ENCODE measurements at regions not wholly inside any gene's neighbourhood (a gene's known extent, or its start where the extent isn't known, plus 50 kb on each side); places are given as distances from the start of the nearest gene placed in this dataset.
"Not testable (repeated sequence)": the region's sequence is repeated elsewhere in the genome, so short reads cannot be mapped to it uniquely, and the experiment has no call there.

- ATAC-seq, H3K36me3 Mint-ChIP-seq: not testable (repeated sequence)
These were observed 61.7 kb downstream of the DMRTA1 start for GRCh38 chr9:22508354-22508753.

GRCh38 chr9:22508790-22509189, 62.2 kb downstream of the DMRTA1 start:
- TF ChIP-seq, protein P1, sequence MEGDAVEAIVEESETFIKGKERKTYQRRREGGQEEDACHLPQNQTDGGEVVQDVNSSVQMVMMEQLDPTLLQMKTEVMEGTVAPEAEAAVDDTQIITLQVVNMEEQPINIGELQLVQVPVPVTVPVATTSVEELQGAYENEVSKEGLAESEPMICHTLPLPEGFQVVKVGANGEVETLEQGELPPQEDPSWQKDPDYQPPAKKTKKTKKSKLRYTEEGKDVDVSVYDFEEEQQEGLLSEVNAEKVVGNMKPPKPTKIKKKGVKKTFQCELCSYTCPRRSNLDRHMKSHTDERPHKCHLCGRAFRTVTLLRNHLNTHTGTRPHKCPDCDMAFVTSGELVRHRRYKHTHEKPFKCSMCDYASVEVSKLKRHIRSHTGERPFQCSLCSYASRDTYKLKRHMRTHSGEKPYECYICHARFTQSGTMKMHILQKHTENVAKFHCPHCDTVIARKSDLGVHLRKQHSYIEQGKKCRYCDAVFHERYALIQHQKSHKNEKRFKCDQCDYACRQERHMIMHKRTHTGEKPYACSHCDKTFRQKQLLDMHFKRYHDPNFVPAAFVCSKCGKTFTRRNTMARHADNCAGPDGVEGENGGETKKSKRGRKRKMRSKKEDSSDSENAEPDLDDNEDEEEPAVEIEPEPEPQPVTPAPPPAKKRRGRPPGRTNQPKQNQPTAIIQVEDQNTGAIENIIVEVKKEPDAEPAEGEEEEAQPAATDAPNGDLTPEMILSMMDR (IDR thresholded peaks at IDR 0.05), result no peak
- H3K36me3 Mint-ChIP-seq, result no peaks in the 10 kb centered on the region
- H3K9me3 Mint-ChIP-seq, result peaks cover 6 to 15% of the 10 kb centered on the region in 2 donors
- no peaks in the 10 kb centered on the region for H3K4me1 ChIP-seq (ENCODE audit: control insufficient read depth, insufficient read depth, low read length)
- H3K27ac Mint-ChIP-seq, result no peak overlapping the region
- ATAC-seq (no peak), DNase-seq (no peak)
- intact Hi-C loops (cut with micrococcal nuclease), result no loop called here
- H3K36me3 ChIP-seq (ENCODE audit: control insufficient read depth, insufficient read depth, low read length), result no peaks in the 10 kb centered on the region
- no peak overlapping the region for H3K4me3 ChIP-seq (ENCODE audit: low read length)
- WGBS (ENCODE audit: insufficient coverage), result 92% methylated on average over 10 of the region's 11 CpGs
- no peaks in the 10 kb centered on the region for H3K4me1 Mint-ChIP-seq
- no peaks in the 10 kb centered on the region for H3K27me3 Mint-ChIP-seq (ENCODE audit: low read depth in 2 of 2)
- no peak overlapping the region for H3K27ac ChIP-seq (ENCODE audit: low read length)
- no peak overlapping the region for H3K4me3 Mint-ChIP-seq
- no peaks in the 10 kb centered on the region for H3K9me3 ChIP-seq (ENCODE audit: control insufficient read depth, insufficient read depth, low read length)
- no peaks in the 10 kb centered on the region for H3K27me3 ChIP-seq (ENCODE audit: control insufficient read depth, insufficient read depth, low read length)

More at GRCh38 chr9:22508354-22508753, 61.7 kb downstream of the DMRTA1 start:
- WGBS (ENCODE audit: insufficient coverage), result 83% methylated on average over 6 of the region's 6 CpGs
- H3K9me3 ChIP-seq (ENCODE audit: control insufficient read depth, insufficient read depth, low read length); H3K27ac Mint-ChIP-seq; H3K4me3 ChIP-seq (ENCODE audit: low read length); H3K27me3 ChIP-seq (ENCODE audit: control insufficient read depth, insufficient read depth, low read length); H3K27ac ChIP-seq (ENCODE audit: low read length); H3K36me3 ChIP-seq (ENCODE audit: control insufficient read depth, insufficient read depth, low read length); DNase-seq; H3K4me3 Mint-ChIP-seq; H3K27me3 Mint-ChIP-seq (ENCODE audit: low read depth in 2 of 2); H3K4me1 Mint-ChIP-seq; H3K4me1 ChIP-seq (ENCODE audit: control insufficient read depth, insufficient read depth, low read length); intact Hi-C loops (cut with micrococcal nuclease): not testable (repeated sequence)
- H3K9me3 Mint-ChIP-seq, result peaks cover 6 to 15% of the 10 kb centered on the region in 2 donors

DNA sequence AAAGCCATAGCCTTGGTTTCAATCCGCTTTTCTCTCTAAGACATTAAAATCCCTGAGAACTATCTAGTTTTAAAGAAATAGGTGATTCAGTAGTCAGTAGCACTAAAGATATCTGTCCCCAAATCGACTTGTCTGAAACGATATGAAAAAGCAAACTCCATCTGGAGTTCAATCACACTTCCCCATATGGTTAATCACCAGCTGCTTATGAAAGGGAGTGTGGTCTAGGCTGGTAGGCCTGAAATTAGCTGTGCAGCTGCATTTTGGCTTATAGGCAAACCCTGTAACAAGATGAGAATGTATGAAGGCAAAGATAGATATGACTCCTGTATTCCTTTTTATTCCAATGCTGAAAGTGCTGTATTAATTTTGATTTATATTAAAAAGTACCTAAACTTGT, 65.9 kb downstream of the DMRTA1 start:
- intact Hi-C loops (cut with micrococcal nuclease), result no loop called here
- TF ChIP-seq, protein P1 (IDR thresholded peaks at IDR 0.05), result no peak
- Histone ChIP-seq H3K9me3 (ENCODE audit: control insufficient read depth, insufficient read depth, low read length) (no peaks in the 10 kb centered on the region), H3K27me3 (ENCODE audit: control insufficient read depth, insufficient read depth, low read length) (no peaks in the 10 kb centered on the region), H3K36me3 (ENCODE audit: control insufficient read depth, insufficient read depth, low read length) (no peaks in the 10 kb centered on the region), H3K4me1 (ENCODE audit: control insufficient read depth, insufficient read depth, low read length) (no peaks in the 10 kb centered on the region), H3K27ac (ENCODE audit: low read length) (no peak overlapping the region), H3K4me3 (ENCODE audit: low read length) (no peak overlapping the region)
- Mint-ChIP-seq H3K4me1 (no peaks in the 10 kb centered on the region), H3K4me3 (no peak overlapping the region), H3K9me3 (peaks cover 5 to 6% of the 10 kb centered on the region in 2 donors), H3K36me3 (no peaks in the 10 kb centered on the region), H3K27me3 (ENCODE audit: low read depth in 2 of 2) (no peaks in the 10 kb centered on the region), H3K27ac (no peak overlapping the region)
- ATAC-seq (no peak), DNase-seq (no peak)
- whole genome bisulfite sequencing (ENCODE audit: insufficient coverage), result no CpG with 5 or more reads among the region's 3 CpGs

GRCh38 chr9:22514871-22515270, 68.2 kb downstream of the DMRTA1 start:
- TF ChIP-seq, protein P1 (IDR thresholded peaks at IDR 0.05), result no peak
- H3K27me3 Mint-ChIP-seq (ENCODE audit: low read depth in 2 of 2), result no peaks in the 10 kb centered on the region

More at GRCh38 chr9:22514871-22515270, 68.2 kb downstream of the DMRTA1 start:
- Histone ChIP-seq H3K4me3 (ENCODE audit: low read length) (no peak overlapping the region), H3K4me1 (ENCODE audit: control insufficient read depth, insufficient read depth, low read length) (no peaks in the 10 kb centered on the region), H3K36me3 (ENCODE audit: control insufficient read depth, insufficient read depth, low read length) (no peaks in the 10 kb centered on the region), H3K27me3 (ENCODE audit: control insufficient read depth, insufficient read depth, low read length) (no peaks in the 10 kb centered on the region), H3K9me3 (ENCODE audit: control insufficient read depth, insufficient read depth, low read length) (no peaks in the 10 kb centered on the region), H3K27ac (ENCODE audit: low read length) (no peak overlapping the region)
- no peaks in the 10 kb centered on the region for H3K36me3 Mint-ChIP-seq
- H3K9me3 Mint-ChIP-seq, result peaks cover 0 to 5% of the 10 kb centered on the region in 2 donors
- no peak for DNase-seq
- intact Hi-C loops (cut with micrococcal nuclease), result no loop called here
- no peak overlapping the region for H3K27ac Mint-ChIP-seq
- no peaks in the 10 kb centered on the region for H3K4me1 Mint-ChIP-seq
- H3K4me3 Mint-ChIP-seq, result no peak overlapping the region
- no peak for ATAC-seq
